Kidney (tissue), 13 donors: ENCODE measurements at regions not wholly inside any gene's neighbourhood (a gene's known extent, or its start where the extent isn't known, plus 50 kb on each side); places are given as distances from the start of the nearest gene placed in this dataset.
A peak's percentile ranks its signal among the peaks of the same experiment; 100 is the strongest.

Experiments
- DNase-seq, 5 donors: peaks; one replicate each; pipeline ENCODE4 v3.0.0-alpha.2; 2013 to 2020
- FAIRE-seq: peaks from 2 replicates; lab custom pipeline; 2012; peaks lifted over from hg19 to GRCh38; lab: Jason Lieb, UNC
- H3K27ac ChIP-seq, 2 donors: one replicate each; pipeline ENCODE4 v1.7.0; 2013; ENCODE audit warnings: low read depth in 2 of 2, low read length in 2 of 2, inconsistent platforms in 1 of 2
- H3K27me3 ChIP-seq: one replicate; pipeline ENCODE4 v1.7.1; 2013; ENCODE audit warnings: low read length, inconsistent platforms; ENCODE audit not compliant: control insufficient read depth, insufficient read depth
- H3K36me3 ChIP-seq, 3 donors: one replicate each; pipeline versions ENCODE4 v1.7.0 to v1.7.1; 2013; ENCODE audit warnings: low read length in 3 of 3, control low read depth in 1 of 3, inconsistent platforms in 1 of 3; ENCODE audit not compliant: insufficient read depth in 3 of 3, control insufficient read depth in 2 of 3
- H3K4me1 ChIP-seq, 3 donors: one replicate each; pipeline versions ENCODE4 v1.7.0 to v1.7.1; 2013; ENCODE audit warnings: low read length in 3 of 3, inconsistent platforms in 1 of 3, low read depth in 1 of 3; ENCODE audit not compliant: control insufficient read depth in 2 of 3, insufficient read depth in 2 of 3
- H3K4me3 ChIP-seq, 3 donors: one replicate each; pipeline versions ENCODE4 v1.7.0 to v1.8.1; 2013; ENCODE audit warnings: low read length in 3 of 3, control low read depth in 1 of 3, inconsistent platforms in 1 of 3
- H3K9ac ChIP-seq, 3 donors: one replicate each; pipeline versions ENCODE4 v1.7.0 to v1.7.1; 2013; ENCODE audit warnings: low read length in 3 of 3, control low read depth in 1 of 3, inconsistent platforms in 1 of 3
- H3K9me3 ChIP-seq, 3 donors: one replicate each; pipeline versions ENCODE4 v1.7.0 to v1.7.1; 2013; ENCODE audit warnings: low read length in 3 of 3, control low read depth in 1 of 3, inconsistent platforms in 1 of 3; ENCODE audit not compliant: control insufficient read depth in 2 of 3, insufficient read depth in 1 of 3
- intact Hi-C: fragments of 100-400 bp; cut with DNase I; formaldehyde crosslinking; loops from one replicate; pipeline ENCODE4 v1.11.1; 2022
- TF ChIP-seq, protein P1 (sequence below): IDR thresholded peaks from 3 replicates; pipeline ENCODE4 v1.5.1; 2012; ENCODE audit warnings: mild to moderate bottlenecking, moderate library complexity, borderline replicate concordance; ENCODE audit not compliant: insufficient read depth; ENCODE audit errors: extremely low read depth
- donor health status: control.
- donor health status: control.
- donor health status: control.
- donor health status: control.
- donor health status: control.
- donor health status: DM: yes; HTN: yes; CAD: no.
- donor health status: Normal renal cell carcinoma (clear cell type).

DNA sequence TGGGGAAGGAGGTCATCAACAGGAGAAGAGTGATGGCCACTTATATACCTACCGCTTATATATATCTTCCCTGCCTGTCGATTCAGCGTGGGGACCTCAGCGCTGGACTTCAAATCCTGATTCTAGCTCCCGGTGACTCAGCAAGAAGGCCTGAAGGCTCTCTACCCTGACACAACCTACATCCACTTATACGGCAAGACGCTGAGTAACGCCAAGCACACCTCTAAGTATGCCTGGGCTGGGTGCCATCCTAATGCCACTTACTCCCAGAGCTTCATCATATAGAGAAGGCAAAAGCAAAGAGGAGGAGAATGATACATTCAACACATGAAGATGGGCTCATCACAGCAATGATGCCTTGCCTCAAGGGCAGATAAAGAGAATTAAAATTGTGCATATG is 198.3 kb downstream of the CHIC2 start:
- H3K27me3 ChIP-seq = no peaks in the 10 kb centered on the region
- H3K27ac ChIP-seq = no peak overlapping the region
- FAIRE-seq (no peak), DNase-seq (no peak)
- TF ChIP-seq, protein P1, sequence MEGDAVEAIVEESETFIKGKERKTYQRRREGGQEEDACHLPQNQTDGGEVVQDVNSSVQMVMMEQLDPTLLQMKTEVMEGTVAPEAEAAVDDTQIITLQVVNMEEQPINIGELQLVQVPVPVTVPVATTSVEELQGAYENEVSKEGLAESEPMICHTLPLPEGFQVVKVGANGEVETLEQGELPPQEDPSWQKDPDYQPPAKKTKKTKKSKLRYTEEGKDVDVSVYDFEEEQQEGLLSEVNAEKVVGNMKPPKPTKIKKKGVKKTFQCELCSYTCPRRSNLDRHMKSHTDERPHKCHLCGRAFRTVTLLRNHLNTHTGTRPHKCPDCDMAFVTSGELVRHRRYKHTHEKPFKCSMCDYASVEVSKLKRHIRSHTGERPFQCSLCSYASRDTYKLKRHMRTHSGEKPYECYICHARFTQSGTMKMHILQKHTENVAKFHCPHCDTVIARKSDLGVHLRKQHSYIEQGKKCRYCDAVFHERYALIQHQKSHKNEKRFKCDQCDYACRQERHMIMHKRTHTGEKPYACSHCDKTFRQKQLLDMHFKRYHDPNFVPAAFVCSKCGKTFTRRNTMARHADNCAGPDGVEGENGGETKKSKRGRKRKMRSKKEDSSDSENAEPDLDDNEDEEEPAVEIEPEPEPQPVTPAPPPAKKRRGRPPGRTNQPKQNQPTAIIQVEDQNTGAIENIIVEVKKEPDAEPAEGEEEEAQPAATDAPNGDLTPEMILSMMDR = no peak
- no peaks in the 10 kb centered on the region for H3K4me1 ChIP-seq
- H3K9me3 ChIP-seq = no peaks in the 10 kb centered on the region
- H3K9ac ChIP-seq = no peak overlapping the region
- no peak overlapping the region for H3K4me3 ChIP-seq
- intact Hi-C loops = no loop called here
- H3K36me3 ChIP-seq = no peaks in the 10 kb centered on the region

DNA sequence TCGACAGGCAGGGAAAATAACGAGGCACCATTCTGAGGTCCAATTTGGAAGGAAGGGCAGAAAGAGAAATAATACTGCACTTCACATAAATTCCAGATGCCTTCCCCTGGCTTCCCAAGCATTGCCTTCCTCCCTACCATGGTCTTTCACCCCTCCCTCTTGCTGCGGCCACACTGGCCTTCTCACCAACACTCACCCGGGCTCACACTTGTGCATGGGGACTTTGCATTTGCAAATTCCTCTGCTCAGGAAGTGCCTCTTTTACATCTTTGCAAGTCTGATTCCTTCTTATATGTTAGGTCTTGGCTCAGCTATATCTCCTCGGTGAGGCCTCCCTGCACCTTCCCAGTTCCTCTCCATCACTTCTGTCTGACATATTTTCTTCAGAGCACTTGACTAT is 199.4 kb downstream of the CHIC2 start:
- Histone ChIP-seq H3K4me3 (no peak overlapping the region), H3K27me3 (no peaks in the 10 kb centered on the region), H3K9me3 (no peaks in the 10 kb centered on the region), H3K36me3 (no peaks in the 10 kb centered on the region), H3K9ac (no peak overlapping the region), H3K4me1 (no peaks in the 10 kb centered on the region), H3K27ac (no peak overlapping the region)
- intact Hi-C loops = no loop called here
- TF ChIP-seq, protein P1 = no peak
- DNase-seq = no peak
- no peak for FAIRE-seq

DNA sequence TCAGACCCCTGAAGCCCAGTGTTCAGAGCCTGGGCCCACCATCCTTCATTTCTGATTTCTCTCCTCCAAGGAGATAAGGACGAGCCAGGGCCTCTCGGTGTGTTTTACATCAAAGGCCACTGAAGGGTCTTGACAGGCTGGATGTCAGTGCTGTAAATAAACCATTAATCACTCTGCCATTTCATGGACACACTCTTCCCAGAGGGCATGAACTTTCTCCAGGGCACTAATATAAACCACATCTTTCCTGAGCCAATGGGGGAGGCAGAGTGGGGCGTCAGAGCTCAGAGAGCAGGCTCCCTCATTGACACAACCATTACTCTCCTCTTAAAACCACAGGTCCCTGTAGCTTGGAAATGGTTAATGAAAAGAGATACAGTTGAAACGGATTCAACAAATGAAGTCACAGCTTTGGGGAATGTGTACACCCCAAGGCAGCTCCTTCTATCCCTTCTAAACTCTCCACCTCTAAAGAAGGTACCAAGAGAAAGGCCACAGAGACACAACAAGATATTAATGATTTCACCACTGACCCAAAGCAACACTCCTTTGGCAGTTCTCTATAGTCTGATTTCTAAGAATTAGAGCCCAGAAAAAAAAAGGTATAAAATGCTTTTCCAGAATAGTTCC is 200.6 kb downstream of the CHIC2 start:
- intact Hi-C loops = no loop called here
- DNase-seq = peak in 4 of 5 donors; percentile 25 to 59 (median 52)
- Histone ChIP-seq H3K9ac (no peak overlapping the region), H3K4me3 (no peak overlapping the region), H3K27ac (no peak overlapping the region), H3K4me1 (no peaks in the 10 kb centered on the region), H3K9me3 (no peaks in the 10 kb centered on the region), H3K36me3 (no peaks in the 10 kb centered on the region), H3K27me3 (no peaks in the 10 kb centered on the region)
- FAIRE-seq = no peak
- TF ChIP-seq, protein P1 = no peak

DNA sequence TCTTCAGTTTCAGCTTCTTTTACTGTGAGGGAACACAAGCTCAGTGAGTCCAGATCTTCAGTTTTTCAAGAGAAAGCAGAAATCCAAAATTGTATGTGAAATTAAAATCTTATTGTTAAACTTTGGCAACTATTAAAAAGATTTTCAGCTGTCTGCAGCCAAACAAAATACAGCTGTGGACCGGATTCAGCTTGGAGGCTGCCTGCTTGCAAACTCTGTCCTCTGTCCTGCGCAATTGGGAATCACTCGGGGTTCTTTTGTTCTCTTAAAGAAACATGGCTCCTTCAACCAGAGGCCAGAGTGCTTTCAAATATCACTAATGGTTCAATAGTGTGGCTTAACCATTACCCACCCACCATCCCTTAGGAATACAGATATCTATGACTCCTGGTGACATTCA is 201.2 kb downstream of the CHIC2 start:
- TF ChIP-seq, protein P1 = no peak
- intact Hi-C loops = no loop called here
- Histone ChIP-seq H3K27me3 (no peaks in the 10 kb centered on the region), H3K36me3 (no peaks in the 10 kb centered on the region), H3K27ac (no peak overlapping the region), H3K4me3 (no peak overlapping the region), H3K4me1 (no peaks in the 10 kb centered on the region), H3K9ac (no peak overlapping the region), H3K9me3 (no peaks in the 10 kb centered on the region)
- FAIRE-seq = no peak
- peak in 2 of 5 donors; percentile 64 to 80 for DNase-seq
